ENCODE measurements at regions not wholly inside any gene's neighbourhood (a gene's known extent, or its start where the extent isn't known, plus 50 kb on each side); places are given as distances from the start of the nearest gene placed in this dataset.

DNA sequence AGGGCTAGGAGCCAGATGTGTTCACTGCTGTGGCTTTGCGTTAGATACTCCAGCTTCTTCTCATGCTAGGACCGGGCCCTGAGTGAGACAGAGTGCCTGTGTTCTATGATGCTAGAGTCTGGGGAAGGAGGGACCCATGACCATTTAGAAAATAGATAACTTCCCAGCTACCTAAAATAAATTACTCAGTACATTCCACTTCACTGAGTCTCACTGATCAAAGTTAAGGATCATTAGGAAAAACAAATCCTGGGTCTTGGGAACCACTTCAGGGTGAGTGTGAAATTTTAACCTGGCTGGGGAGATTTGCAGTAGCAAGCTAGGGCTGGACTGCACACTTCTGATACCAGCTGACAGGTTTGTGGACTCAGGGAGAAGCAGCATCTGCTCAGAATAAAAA lies 138.1 kb downstream of the EMX2 start:
- TF ChIP-seq EZH2 (IDR thresholded peaks at IDR 0.05; ENCODE audit: low read length, missing control alignments) = no peak
- TF ChIP-seq, protein P1, sequence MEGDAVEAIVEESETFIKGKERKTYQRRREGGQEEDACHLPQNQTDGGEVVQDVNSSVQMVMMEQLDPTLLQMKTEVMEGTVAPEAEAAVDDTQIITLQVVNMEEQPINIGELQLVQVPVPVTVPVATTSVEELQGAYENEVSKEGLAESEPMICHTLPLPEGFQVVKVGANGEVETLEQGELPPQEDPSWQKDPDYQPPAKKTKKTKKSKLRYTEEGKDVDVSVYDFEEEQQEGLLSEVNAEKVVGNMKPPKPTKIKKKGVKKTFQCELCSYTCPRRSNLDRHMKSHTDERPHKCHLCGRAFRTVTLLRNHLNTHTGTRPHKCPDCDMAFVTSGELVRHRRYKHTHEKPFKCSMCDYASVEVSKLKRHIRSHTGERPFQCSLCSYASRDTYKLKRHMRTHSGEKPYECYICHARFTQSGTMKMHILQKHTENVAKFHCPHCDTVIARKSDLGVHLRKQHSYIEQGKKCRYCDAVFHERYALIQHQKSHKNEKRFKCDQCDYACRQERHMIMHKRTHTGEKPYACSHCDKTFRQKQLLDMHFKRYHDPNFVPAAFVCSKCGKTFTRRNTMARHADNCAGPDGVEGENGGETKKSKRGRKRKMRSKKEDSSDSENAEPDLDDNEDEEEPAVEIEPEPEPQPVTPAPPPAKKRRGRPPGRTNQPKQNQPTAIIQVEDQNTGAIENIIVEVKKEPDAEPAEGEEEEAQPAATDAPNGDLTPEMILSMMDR (conservative IDR thresholded peaks at IDR 0.05 in 1 of 2, IDR thresholded peaks at IDR 0.05 in 1 of 2; ENCODE audit: low read depth in 1 of 2, low read length in 2 of 2) = no peak
